Neural crest cell (in vitro differentiated cells): ENCODE measurements at regions not wholly inside any gene's neighbourhood (a gene's known extent, or its start where the extent isn't known, plus 50 kb on each side); places are given as distances from the start of the nearest gene placed in this dataset.

Experiments used
- DNase-seq: peaks from one replicate; pipeline ENCODE4 v3.0.0; 2021; ENCODE audit warnings: low read depth, mixed read lengths, low spot score
- H3K27ac Mint-ChIP-seq: one replicate; pipeline ENCODE4 v1.8.0; 2021; ENCODE audit warnings: mild to moderate bottlenecking, mixed read lengths; ENCODE audit not compliant: unreplicated experiment
- H3K27me3 Mint-ChIP-seq: 2 replicates; pipeline ENCODE4 v1.8.0; 2021; ENCODE audit warnings: low read depth, mild to moderate bottlenecking, mixed read lengths
- H3K36me3 Mint-ChIP-seq: 2 replicates; pipeline ENCODE4 v1.8.0; 2021; ENCODE audit warnings: low read depth, mild to moderate bottlenecking, mixed read lengths
- H3K4me1 Mint-ChIP-seq: 2 replicates; pipeline ENCODE4 v1.8.0; 2021; ENCODE audit warnings: mixed read lengths
- H3K4me3 Mint-ChIP-seq: one replicate; pipeline ENCODE4 v1.8.0; 2021; ENCODE audit warnings: mild to moderate bottlenecking, mixed read lengths
- H3K9me3 Mint-ChIP-seq: 2 replicates; pipeline ENCODE4 v1.8.0; 2021; ENCODE audit warnings: mixed read lengths
- CTCF ChIP-seq: fragments of 200-600 bp; sonication (generic); conservative IDR thresholded peaks from 2 replicates; pipeline ENCODE4 v1.5.0; 2021; ENCODE audit warnings: antibody characterized with exemption, mild to moderate bottlenecking

- H3K4me1 Mint-ChIP-seq, result no peaks in the 10 kb centered on the region
- H3K27ac Mint-ChIP-seq, result no peak overlapping the region
- peaks cover 6% of the 10 kb centered on the region for H3K27me3 Mint-ChIP-seq
- no peak for DNase-seq
- no peaks in the 10 kb centered on the region for H3K36me3 Mint-ChIP-seq
- H3K4me3 Mint-ChIP-seq, result no peak overlapping the region
- TF ChIP-seq CTCF, result no peak
- H3K9me3 Mint-ChIP-seq, result no peaks in the 10 kb centered on the region
Measured at GRCh38 chr5:154566146-154566680, 88.2 kb upstream of the HAND1 start.

GRCh38 chr5:154565123-154565522, 87.1 kb upstream of the HAND1 start:
- H3K4me1 Mint-ChIP-seq, result no peaks in the 10 kb centered on the region
- no peaks in the 10 kb centered on the region for H3K9me3 Mint-ChIP-seq
- no peak overlapping the region for H3K4me3 Mint-ChIP-seq
- no peak overlapping the region for H3K27ac Mint-ChIP-seq
- TF ChIP-seq CTCF, result no peak
- DNase-seq, result no peak
- H3K36me3 Mint-ChIP-seq, result no peaks in the 10 kb centered on the region
- H3K27me3 Mint-ChIP-seq, result peaks cover 6% of the 10 kb centered on the region

- no peaks in the 10 kb centered on the region for H3K4me1 Mint-ChIP-seq
- no peak overlapping the region for H3K27ac Mint-ChIP-seq
- H3K36me3 Mint-ChIP-seq, result no peaks in the 10 kb centered on the region
- peaks cover 6% of the 10 kb centered on the region for H3K27me3 Mint-ChIP-seq
- H3K9me3 Mint-ChIP-seq, result no peaks in the 10 kb centered on the region
- DNase-seq, result no peak
- no peak overlapping the region for H3K4me3 Mint-ChIP-seq
- no peak for TF ChIP-seq CTCF
Measured at GRCh38 chr5:154562244-154562880, 84.3 kb upstream of the HAND1 start.

DNA sequence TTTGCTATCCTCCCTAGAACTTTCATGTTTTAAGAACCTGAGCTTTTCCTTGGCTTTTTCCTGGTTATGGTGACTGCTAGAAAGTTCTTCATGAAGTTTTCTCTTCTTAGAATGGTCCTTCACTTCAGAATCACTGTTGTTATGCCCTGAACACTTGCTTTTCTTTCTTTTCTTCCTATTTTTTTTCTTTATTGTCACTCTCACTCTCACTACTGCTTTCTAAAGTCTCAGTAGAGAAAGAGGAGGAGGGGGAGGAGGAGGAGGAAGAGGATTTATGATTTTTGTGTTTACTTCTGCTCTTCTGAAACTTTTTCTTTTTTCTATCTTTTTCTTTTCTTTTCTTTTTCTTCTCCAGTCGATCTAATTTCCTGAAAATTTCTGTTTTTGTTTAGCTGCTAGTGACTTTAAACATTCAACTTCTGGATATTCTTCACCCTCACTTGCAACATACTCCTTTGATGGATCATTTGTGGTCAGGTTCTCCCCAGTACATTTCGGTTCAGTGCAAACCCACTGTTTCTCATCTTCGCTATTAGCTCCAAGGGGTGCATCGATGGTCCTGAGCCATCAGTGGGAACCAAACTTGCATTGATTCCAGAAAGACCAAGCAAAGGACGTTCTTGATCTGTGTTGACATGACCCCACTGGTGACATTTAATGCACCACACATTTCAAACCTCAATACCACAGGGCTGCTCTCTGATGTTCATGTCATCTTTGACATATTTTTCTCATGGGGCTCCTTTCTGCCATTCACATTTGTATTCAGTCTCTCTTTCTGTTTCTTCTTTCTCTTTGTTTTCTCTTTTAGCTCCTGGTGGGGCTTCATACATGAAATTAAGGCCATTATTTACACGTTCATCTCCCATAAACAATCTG, 81.6 kb upstream of the HAND1 start:
- H3K27ac Mint-ChIP-seq, result no peak overlapping the region
- DNase-seq, result no peak
- H3K4me1 Mint-ChIP-seq, result no peaks in the 10 kb centered on the region
- no peak overlapping the region for H3K4me3 Mint-ChIP-seq
- TF ChIP-seq CTCF, result no peak
- H3K36me3 Mint-ChIP-seq, result no peaks in the 10 kb centered on the region
- no peaks in the 10 kb centered on the region for H3K9me3 Mint-ChIP-seq
- H3K27me3 Mint-ChIP-seq, result peaks cover 3% of the 10 kb centered on the region

DNA sequence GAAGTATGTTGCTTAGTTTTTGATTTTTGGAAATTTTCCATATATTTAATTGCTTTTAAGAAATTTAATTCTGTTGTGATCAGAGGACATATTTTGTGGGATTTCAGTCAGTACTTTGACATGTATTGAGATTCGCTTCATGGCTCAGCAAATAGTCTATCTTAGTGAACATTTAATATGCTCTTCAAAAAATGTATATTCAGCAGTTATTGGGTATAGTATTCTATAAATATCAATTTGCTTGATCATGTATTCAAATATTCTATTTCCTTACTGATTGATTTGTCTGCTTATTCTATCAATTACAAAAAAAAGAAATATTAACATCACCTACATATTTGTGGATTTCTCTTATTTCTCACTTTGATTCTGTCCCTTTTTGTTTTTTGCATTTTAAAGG, 79.5 kb upstream of the HAND1 start:
- TF ChIP-seq CTCF, result no peak
- Mint-ChIP-seq H3K4me1 (no peaks in the 10 kb centered on the region), H3K9me3 (no peaks in the 10 kb centered on the region), H3K36me3 (no peaks in the 10 kb centered on the region), H3K27me3 (no peaks in the 10 kb centered on the region), H3K4me3 (no peak overlapping the region), H3K27ac (no peak overlapping the region)
- DNase-seq, result no peak
